HCT116 (cell line): ENCODE measurements at regions not wholly inside any gene's neighbourhood (a gene's known extent, or its start where the extent isn't known, plus 50 kb on each side); places are given as distances from the start of the nearest gene placed in this dataset.

ENCODE experiments used
- ATAC-seq: fragments of 200-7000 bp; cut with Tn5 transposase; 2 replicates; pipeline ENCODE4 v1.9.1; 2020; ENCODE audit warnings: mild to moderate bottlenecking, moderate library complexity
- BruUV-seq: library from RNA; stranded (reverse); fragments of 400-500 nt; replicated peaks from 2 replicates; lab custom pipeline; 2021; lab: Mats Ljungman, UMichigan
- CTCF ChIA-PET: fragments of 300-600 bp; sonication (Branson Sonifier 250); formaldehyde crosslinking; loops from one replicate; lab custom pipeline; 2021; ENCODE audit warnings: antibody characterized with exemption; lab: Charles Lee
- POLR2A ChIA-PET: fragments of 300-600, 350-600 bp; sonication (Branson Sonifier 250); formaldehyde crosslinking; loops from one replicate; lab custom pipeline; 2021; ENCODE audit warnings: antibody characterized with exemption; lab: Charles Lee
- RAD21 ChIA-PET, 2 experiments: fragments of 300-600 bp; sonication (Branson Sonifier 250); formaldehyde crosslinking; loops; one replicate each; lab custom pipeline; 2023; ENCODE audit warnings: low total read pairs in 2 of 2; ENCODE audit not compliant: uncharacterized antibody in 2 of 2, unreplicated experiment in 2 of 2, low non-redundant PET in 1 of 2; lab: Charles Lee
- DNase-seq: peaks from one replicate; pipeline ENCODE4 v3.0.0-alpha.2; 2010; ENCODE audit warnings: low read depth, low spot score
- H2AFZ ChIP-seq: fragments of 200-600 bp; shearing (Covaris generic), sonication (generic); 2 replicates; pipeline ENCODE4 v1.6.1; 2017; ENCODE audit warnings: low read depth, mixed run types, mixed read lengths, antibody characterized with exemption, low read length; ENCODE audit not compliant: poor library complexity, severe bottlenecking
- H3K27ac ChIP-seq: 2 replicates; pipeline ENCODE4 v1.5.1; 2012; ENCODE audit warnings: low read depth, low read length
- H3K27me3 ChIP-seq: fragments of 200-600 bp; sonication (generic); 2 replicates; pipeline ENCODE4 v1.6.1; 2016; ENCODE audit warnings: mixed run types, low read length, mixed read lengths; ENCODE audit not compliant: insufficient read depth
- H3K36me3 ChIP-seq, 2 experiments: fragments of 200-500 bp in 1 of 2; fragments of 200-600 bp in 1 of 2; sonication (Bioruptor generic) in 1 of 2; sonication (generic) in 1 of 2; 2 replicates each; pipeline versions ENCODE4 v1.5.1 to v1.6.1; 2014 to 2016; ENCODE audit warnings: low read length in 2 of 2, inconsistent platforms in 1 of 2, mixed read lengths in 1 of 2, mixed run types in 1 of 2; ENCODE audit not compliant: insufficient read depth in 2 of 2, control insufficient read depth in 1 of 2
- H3K4me1 ChIP-seq, 2 experiments: fragments of 200-600 bp in 1 of 2; sonication (generic) in 1 of 2; 2 replicates each; pipeline versions ENCODE4 v1.5.1 to v1.6.1; 2012 to 2017; ENCODE audit warnings: low read length in 2 of 2, inconsistent platforms in 1 of 2, mild to moderate bottlenecking in 1 of 2, mixed read lengths in 1 of 2, mixed run types in 1 of 2, moderate library complexity in 1 of 2; ENCODE audit not compliant: insufficient read depth in 2 of 2, control insufficient read depth in 1 of 2
- H3K4me2 ChIP-seq: fragments of 200-600 bp; sonication (generic); 2 replicates; pipeline ENCODE4 v1.6.1; 2017; ENCODE audit warnings: mixed run types, low read length, mixed read lengths
- H3K4me3 ChIP-seq, 2 experiments: fragments of 200-600 bp in 1 of 2; sonication (generic) in 1 of 2; replicated peaks in 1 of 2; 2 replicates each; pipeline ENCODE4 v1.5.1; 2011 to 2016; ENCODE audit warnings: low read length in 2 of 2, control low read depth in 1 of 2, low read depth in 1 of 2, mild to moderate bottlenecking in 1 of 2, mixed read lengths in 1 of 2, mixed run types in 1 of 2
- H3K79me2 ChIP-seq: fragments of 200-600 bp; sonication (generic); 2 replicates; pipeline ENCODE4 v1.6.1; 2017; ENCODE audit warnings: mild to moderate bottlenecking, mixed run types, low read length, moderate library complexity, mixed read lengths; ENCODE audit not compliant: insufficient read depth
- H3K9ac ChIP-seq: fragments of 200-600 bp; sonication (generic); 2 replicates; pipeline ENCODE4 v1.6.1; 2016; ENCODE audit warnings: low read length, mixed read lengths
- H3K9me2 ChIP-seq: fragments of 200-600 bp; sonication (generic), shearing (Covaris generic); 2 replicates; pipeline ENCODE4 v1.6.1; 2017; ENCODE audit warnings: mixed run types, mild to moderate bottlenecking, moderate library complexity; ENCODE audit not compliant: insufficient read depth
- H3K9me3 ChIP-seq, 2 experiments: fragments of 200-500 bp in 1 of 2; fragments of 200-600 bp in 1 of 2; sonication (Bioruptor generic) in 1 of 2; sonication (generic) in 1 of 2; 2 replicates each; pipeline ENCODE4 v1.6.1; 2014 to 2017; ENCODE audit warnings: low read length in 2 of 2, mixed read lengths in 2 of 2, inconsistent platforms in 1 of 2, low read depth in 1 of 2, mild to moderate bottlenecking in 1 of 2, mixed run types in 1 of 2, moderate library complexity in 1 of 2; ENCODE audit not compliant: control insufficient read depth in 1 of 2, insufficient read depth in 1 of 2
- H4K20me1 ChIP-seq: fragments of 200-600 bp; sonication (generic), shearing (Covaris generic); 2 replicates; pipeline ENCODE4 v1.6.1; 2017; ENCODE audit warnings: mixed run types, mild to moderate bottlenecking, moderate library complexity; ENCODE audit not compliant: insufficient read depth
- ATF3 ChIP-seq: IDR thresholded peaks from 2 replicates; pipeline ENCODE4 v1.6.1; 2012
- CTCF ChIP-seq, 3 experiments: fragments of 200-600 bp in 1 of 3; sonication (generic) in 1 of 3; IDR thresholded peaks in 2 of 3; conservative IDR thresholded peaks in 1 of 3; 2 replicates each; pipeline ENCODE4 v1.5.1; 2012 to 2017; ENCODE audit warnings: low read depth in 2 of 3, low read length in 2 of 3, antibody characterized with exemption in 1 of 3, borderline replicate concordance in 1 of 3, control low read depth in 1 of 3, mild to moderate bottlenecking in 1 of 3, mixed read lengths in 1 of 3, mixed run types in 1 of 3, moderate library complexity in 1 of 3; ENCODE audit not compliant: insufficient read depth in 1 of 3
- EGR1 ChIP-seq: IDR thresholded peaks from 2 replicates; pipeline ENCODE4 v1.6.1; 2012; ENCODE audit warnings: low read depth
- ELF1 ChIP-seq: IDR thresholded peaks from 2 replicates; pipeline ENCODE4 v1.6.1; 2012; ENCODE audit warnings: low read depth, borderline replicate concordance
- EZH2 ChIP-seq: fragments of 200-600 bp; sonication (generic); IDR thresholded peaks from 2 replicates; pipeline ENCODE4 v1.6.1; 2017; ENCODE audit warnings: antibody characterized with exemption, mixed run types
- EZH2phosphoT487 ChIP-seq: fragments of 200-600 bp; IDR thresholded peaks from 2 replicates; pipeline ENCODE4 v1.6.1; 2018; ENCODE audit warnings: antibody characterized with exemption, borderline replicate concordance
- FOSL1 ChIP-seq: IDR thresholded peaks from 2 replicates; pipeline ENCODE4 v1.6.1; 2012; ENCODE audit warnings: low read depth
- JUND ChIP-seq: IDR thresholded peaks from 2 replicates; pipeline ENCODE4 v1.6.1; 2012
- MAX ChIP-seq: IDR thresholded peaks from 2 replicates; pipeline ENCODE4 v1.6.1; 2012
- POLR2A ChIP-seq: IDR thresholded peaks from 2 replicates; pipeline ENCODE4 v1.7.0; 2011; ENCODE audit warnings: borderline replicate concordance; ENCODE audit not compliant: insufficient read depth, insufficient read length; ENCODE audit errors: extremely low read depth
- SIN3A ChIP-seq: IDR thresholded peaks from 2 replicates; pipeline ENCODE4 v1.6.1; 2012; ENCODE audit warnings: low read depth
- SP1 ChIP-seq: IDR thresholded peaks from 2 replicates; pipeline ENCODE4 v1.6.1; 2012; ENCODE audit warnings: low read depth
- SRF ChIP-seq: IDR thresholded peaks from 2 replicates; pipeline ENCODE4 v1.6.1; 2012; ENCODE audit warnings: low read depth
- YY1 ChIP-seq: IDR thresholded peaks from 2 replicates; pipeline ENCODE4 v1.6.1; 2011; ENCODE audit warnings: low read length, low read depth, moderate library complexity, mild to moderate bottlenecking; ENCODE audit not compliant: insufficient replicate concordance; ENCODE audit errors: extremely low read depth
- ZBTB33 ChIP-seq: IDR thresholded peaks from 2 replicates; pipeline ENCODE4 v1.6.1; 2011; ENCODE audit warnings: mild to moderate bottlenecking, low read length, moderate library complexity; ENCODE audit not compliant: insufficient replicate concordance; ENCODE audit errors: extremely low read depth
- ZFX ChIP-seq: fragments of 450-650 bp; IDR thresholded peaks from 2 replicates; pipeline ENCODE4 v1.6.1; 2017
- ZNF274 ChIP-seq: fragments of 200-500 bp; sonication (Bioruptor generic); IDR thresholded peaks from 2 replicates; pipeline ENCODE4 v1.6.1; 2014; ENCODE audit warnings: mild to moderate bottlenecking, low read depth, low read length, inconsistent platforms
- intact Hi-C: fragments of 100-400 bp; cut with micrococcal nuclease; formaldehyde crosslinking; loops from 2 replicates; pipeline ENCODE4 v1.10.0; 2022

- no peaks in the 10 kb centered on the region for H4K20me1 ChIP-seq
- no TSS peak for BruUV-seq
- no peaks in the 10 kb centered on the region for H3K79me2 ChIP-seq
- RAD21 ChIA-PET, result no interaction called here
- intact Hi-C loops, result no loop called here
- no peaks in the 10 kb centered on the region for H3K9me2 ChIP-seq
- H2AFZ ChIP-seq, result no peak overlapping the region
- no peak for DNase-seq
- H3K4me2 ChIP-seq, result no peak overlapping the region
- TF ChIP-seq ELF1 (no peak), ZFX (no peak), CTCF (IDR thresholded peaks at IDR 0.05 in 2 of 3, conservative IDR thresholded peaks at IDR 0.05 in 1 of 3; ENCODE audit: borderline replicate concordance in 1 of 3, insufficient read depth in 1 of 3, low read depth in 2 of 3, low read length in 2 of 3) (no peak), SP1 (no peak), SRF (no peak), EGR1 (no peak), ZBTB33 (no peak), EZH2phosphoT487 (no peak), FOSL1 (no peak), MAX (no peak), EZH2 (no peak), POLR2A (no peak), ZNF274 (no peak), JUND (no peak), ATF3 (no peak), SIN3A (no peak), YY1 (no peak)
- TF ChIP-seq, all 23 proteins: peak for 0
- Histone ChIP-seq H3K4me3 (no peak overlapping the region), H3K4me1 (no peaks in the 10 kb centered on the region), H3K27me3 (no peaks in the 10 kb centered on the region), H3K36me3 (no peaks in the 10 kb centered on the region), H3K9me3 (no peaks in the 10 kb centered on the region), H3K27ac (no peak overlapping the region), H3K9ac (no peak overlapping the region)
- CTCF ChIA-PET, result no interaction called here
- POLR2A ChIA-PET, result no interaction called here
- ATAC-seq, result no peak
Measured at GRCh38 chr12:73240110-73240509, 967.9 kb downstream of the TRHDE start.
